ENCODE measurements at regions not wholly inside any gene's neighbourhood (a gene's known extent, or its start where the extent isn't known, plus 50 kb on each side); places are given as distances from the start of the nearest gene placed in this dataset.

GRCh38 chr2:49222975-49223528 is 68.7 kb upstream of the FSHR start:
- no peaks in the 10 kb centered on the region for H3K27me3 Mint-ChIP-seq
- DNase-seq (no peak), ATAC-seq (ENCODE audit: low read depth) (no peak)
- Histone ChIP-seq H3K4me3 (ENCODE audit: control extremely low read depth in 1 of 5, extremely low read depth in 1 of 5, insufficient read depth in 1 of 5, low read depth in 2 of 5, low read length in 4 of 5) (no peak overlapping the region), H3K4me1 (ENCODE audit: control insufficient read depth in 2 of 2, insufficient read depth in 2 of 2, low read length in 2 of 2) (no peaks in the 10 kb centered on the region), H3K79me2 (ENCODE audit: control insufficient read depth, insufficient read depth, low read length) (no peaks in the 10 kb centered on the region), H4K20me1 (ENCODE audit: control insufficient read depth, insufficient read depth, low read length, poor library complexity, severe bottlenecking) (no peaks in the 10 kb centered on the region), H2AFZ (ENCODE audit: insufficient read depth, low read depth, low read length, poor library complexity, severe bottlenecking) (no peak overlapping the region), H3K9ac (ENCODE audit: low read length) (no peak overlapping the region), H3K27ac (ENCODE audit: low read length in 2 of 2) (no peak overlapping the region), H3K9me3 (ENCODE audit: control extremely low read depth in 1 of 3, control insufficient read depth in 2 of 3, insufficient read depth in 1 of 3, low read length in 2 of 3) (no peaks in the 10 kb centered on the region), H3K36me3 (replicated peaks in 1 of 2; ENCODE audit: control extremely low read depth in 1 of 2, control insufficient read depth in 1 of 2, extremely low read depth in 1 of 2, insufficient read depth in 2 of 2, low read length in 1 of 2) (no peaks in the 10 kb centered on the region), H3K4me2 (replicated peaks; ENCODE audit: low read depth, low read length, poor library complexity, severe bottlenecking) (no peak overlapping the region), H3K27me3 (replicated peaks in 1 of 4; ENCODE audit: control extremely low read depth in 1 of 4, control insufficient read depth in 3 of 4, insufficient read depth in 4 of 4, low read length in 3 of 4) (no peaks in the 10 kb centered on the region)
- TF ChIP-seq CTCF (IDR thresholded peaks at IDR 0.05): no peak
- TF ChIP-seq EZH2 (IDR thresholded peaks at IDR 0.05; ENCODE audit: borderline replicate concordance, insufficient read depth, low read depth, low read length, poor library complexity, severe bottlenecking): no peak
- 89% methylated on average over 1 of the region's 3 CpGs for whole genome bisulfite sequencing (ENCODE audit: insufficient coverage)
- intact Hi-C loops (cut with micrococcal nuclease): no loop called here
- CTCF ChIA-PET: no interaction called here
- no peak overlapping the region for H3K4me3 Mint-ChIP-seq
- no peaks in the 10 kb centered on the region for H3K9me3 Mint-ChIP-seq (ENCODE audit: insufficient read depth)
- POLR2A ChIA-PET: no interaction called here
- H3K27ac Mint-ChIP-seq: no peak overlapping the region
- no peaks in the 10 kb centered on the region for H3K4me1 Mint-ChIP-seq

GRCh38 chr2:49219741-49220140 is 65.4 kb upstream of the FSHR start:
- Histone ChIP-seq H3K36me3 (replicated peaks in 1 of 2; ENCODE audit: control extremely low read depth in 1 of 2, control insufficient read depth in 1 of 2, extremely low read depth in 1 of 2, insufficient read depth in 2 of 2, low read length in 1 of 2) (no peaks in the 10 kb centered on the region), H3K4me2 (replicated peaks; ENCODE audit: low read depth, low read length, poor library complexity, severe bottlenecking) (no peak overlapping the region), H3K9ac (ENCODE audit: low read length) (no peak overlapping the region), H3K9me3 (ENCODE audit: control extremely low read depth in 1 of 3, control insufficient read depth in 2 of 3, insufficient read depth in 1 of 3, low read length in 2 of 3) (no peaks in the 10 kb centered on the region), H3K27ac (ENCODE audit: low read length in 2 of 2) (no peak overlapping the region), H3K4me3 (ENCODE audit: control extremely low read depth in 1 of 5, extremely low read depth in 1 of 5, insufficient read depth in 1 of 5, low read depth in 2 of 5, low read length in 4 of 5) (no peak overlapping the region), H4K20me1 (ENCODE audit: control insufficient read depth, insufficient read depth, low read length, poor library complexity, severe bottlenecking) (no peaks in the 10 kb centered on the region), H3K27me3 (replicated peaks in 1 of 4; ENCODE audit: control extremely low read depth in 1 of 4, control insufficient read depth in 3 of 4, insufficient read depth in 4 of 4, low read length in 3 of 4) (no peaks in the 10 kb centered on the region), H3K79me2 (ENCODE audit: control insufficient read depth, insufficient read depth, low read length) (no peaks in the 10 kb centered on the region), H3K4me1 (ENCODE audit: control insufficient read depth in 2 of 2, insufficient read depth in 2 of 2, low read length in 2 of 2) (no peaks in the 10 kb centered on the region), H2AFZ (ENCODE audit: insufficient read depth, low read depth, low read length, poor library complexity, severe bottlenecking) (no peak overlapping the region)
- DNase-seq (no peak), ATAC-seq (ENCODE audit: low read depth) (no peak)
- Mint-ChIP-seq H3K4me1 (no peaks in the 10 kb centered on the region), H3K27me3 (no peaks in the 10 kb centered on the region), H3K4me3 (no peak overlapping the region), H3K27ac (no peak overlapping the region), H3K9me3 (ENCODE audit: insufficient read depth) (peaks cover 2% of the 10 kb centered on the region)
- ChIA-PET POLR2A (no interaction called here), CTCF (no interaction called here)
- intact Hi-C loops (cut with micrococcal nuclease): no loop called here
- no CpG with 5 or more reads among the region's 1 CpG for WGBS (ENCODE audit: insufficient coverage)
- TF ChIP-seq CTCF (IDR thresholded peaks at IDR 0.05): no peak
- TF ChIP-seq EZH2 (IDR thresholded peaks at IDR 0.05; ENCODE audit: borderline replicate concordance, insufficient read depth, low read depth, low read length, poor library complexity, severe bottlenecking): no peak

All from B cell (primary cell).